ENCODE measurements at regions not wholly inside any gene's neighbourhood (a gene's known extent, or its start where the extent isn't known, plus 50 kb on each side); places are given as distances from the start of the nearest gene placed in this dataset.
A peak's percentile ranks its signal among the peaks of the same experiment; 100 is the strongest.

- no peak for DNase-seq (ENCODE audit: low read depth in 1 of 2, low spot score in 1 of 2)
- H3K4me3 ChIP-seq (replicated peaks; ENCODE audit: insufficient read depth, low read length): no peak overlapping the region
- H3K27ac ChIP-seq (replicated peaks): no peak overlapping the region
Observed at GRCh38 chr14:71232506-71232905, 325.2 kb downstream of the PCNX1 start.

GRCh38 chr14:71235875-71236274 lies 328.6 kb downstream of the PCNX1 start:
- no peak overlapping the region for H3K4me3 ChIP-seq (replicated peaks; ENCODE audit: insufficient read depth, low read length)
- H3K27ac ChIP-seq (replicated peaks): no peak overlapping the region
- DNase-seq (ENCODE audit: low read depth in 1 of 2, low spot score in 1 of 2): peak; percentile 27 to 77
- no peaks in the 10 kb centered on the region for H3K27me3 ChIP-seq (ENCODE audit: insufficient read depth, poor library complexity, severe bottlenecking)
- no peak for TF ChIP-seq REST (IDR thresholded peaks at IDR 0.05; ENCODE audit: insufficient replicate concordance, low read depth)
- TF ChIP-seq GABPA (IDR thresholded peaks at IDR 0.05; ENCODE audit: low read depth): no peak
- no peak for TF ChIP-seq CTCF (IDR thresholded peaks at IDR 0.05; ENCODE audit: insufficient read depth, low read length)
- TF ChIP-seq POLR2AphosphoS5 (IDR thresholded peaks at IDR 0.05; ENCODE audit: low read depth): no peak
- TF ChIP-seq SPI1 (IDR thresholded peaks at IDR 0.05; ENCODE audit: borderline replicate concordance, low read depth): no peak

More at GRCh38 chr14:71232506-71232905, 325.2 kb downstream of the PCNX1 start:
- TF ChIP-seq CTCF (IDR thresholded peaks at IDR 0.05; ENCODE audit: insufficient read depth, low read length) (no peak), GABPA (IDR thresholded peaks at IDR 0.05; ENCODE audit: low read depth) (no peak), POLR2AphosphoS5 (IDR thresholded peaks at IDR 0.05; ENCODE audit: low read depth) (no peak), REST (IDR thresholded peaks at IDR 0.05; ENCODE audit: insufficient replicate concordance, low read depth) (no peak), SPI1 (IDR thresholded peaks at IDR 0.05; ENCODE audit: borderline replicate concordance, low read depth) (no peak)
- H3K27me3 ChIP-seq (ENCODE audit: insufficient read depth, poor library complexity, severe bottlenecking): no peaks in the 10 kb centered on the region

GRCh38 chr14:71236487-71236886 lies 329.2 kb downstream of the PCNX1 start:
- no peaks in the 10 kb centered on the region for H3K27me3 ChIP-seq (ENCODE audit: insufficient read depth, poor library complexity, severe bottlenecking)
- TF ChIP-seq GABPA (IDR thresholded peaks at IDR 0.05; ENCODE audit: low read depth): no peak
- no peak for TF ChIP-seq REST (IDR thresholded peaks at IDR 0.05; ENCODE audit: insufficient replicate concordance, low read depth)
- TF ChIP-seq POLR2AphosphoS5 (IDR thresholded peaks at IDR 0.05; ENCODE audit: low read depth): no peak
- TF ChIP-seq CTCF (IDR thresholded peaks at IDR 0.05; ENCODE audit: insufficient read depth, low read length): no peak
- TF ChIP-seq SPI1 (IDR thresholded peaks at IDR 0.05; ENCODE audit: borderline replicate concordance, low read depth): no peak
- DNase-seq (ENCODE audit: low read depth in 1 of 2, low spot score in 1 of 2): no peak
- no peak overlapping the region for H3K4me3 ChIP-seq (replicated peaks; ENCODE audit: insufficient read depth, low read length)
- no peak overlapping the region for H3K27ac ChIP-seq (replicated peaks)
